Activated naive CD4-positive, alpha-beta T cell treated with anti-CD3 and anti-CD28 coated beads, Interleukin-2, amount 50 U/mL, for 24 hours (primary cell): ENCODE measurements at regions not wholly inside any gene's neighbourhood (a gene's known extent, or its start where the extent isn't known, plus 50 kb on each side); places are given as distances from the start of the nearest gene placed in this dataset.

ENCODE experiments used
- H3K27ac Mint-ChIP-seq: one replicate; pipeline ENCODE4 v1.8.0; 2021; ENCODE audit warnings: mild to moderate bottlenecking, mixed read lengths
- H3K27me3 Mint-ChIP-seq: one replicate; pipeline ENCODE4 v1.8.0; 2021; ENCODE audit warnings: mixed read lengths
- H3K36me3 Mint-ChIP-seq: one replicate; pipeline ENCODE4 v1.8.0; 2021; ENCODE audit warnings: mixed read lengths
- H3K4me1 Mint-ChIP-seq: one replicate; pipeline ENCODE4 v1.8.0; 2021; ENCODE audit warnings: mixed read lengths
- H3K4me3 Mint-ChIP-seq: one replicate; pipeline ENCODE4 v1.8.0; 2021; ENCODE audit warnings: mild to moderate bottlenecking, mixed read lengths
- H3K9me3 Mint-ChIP-seq: one replicate; pipeline ENCODE4 v1.8.0; 2021; ENCODE audit warnings: mixed read lengths

DNA sequence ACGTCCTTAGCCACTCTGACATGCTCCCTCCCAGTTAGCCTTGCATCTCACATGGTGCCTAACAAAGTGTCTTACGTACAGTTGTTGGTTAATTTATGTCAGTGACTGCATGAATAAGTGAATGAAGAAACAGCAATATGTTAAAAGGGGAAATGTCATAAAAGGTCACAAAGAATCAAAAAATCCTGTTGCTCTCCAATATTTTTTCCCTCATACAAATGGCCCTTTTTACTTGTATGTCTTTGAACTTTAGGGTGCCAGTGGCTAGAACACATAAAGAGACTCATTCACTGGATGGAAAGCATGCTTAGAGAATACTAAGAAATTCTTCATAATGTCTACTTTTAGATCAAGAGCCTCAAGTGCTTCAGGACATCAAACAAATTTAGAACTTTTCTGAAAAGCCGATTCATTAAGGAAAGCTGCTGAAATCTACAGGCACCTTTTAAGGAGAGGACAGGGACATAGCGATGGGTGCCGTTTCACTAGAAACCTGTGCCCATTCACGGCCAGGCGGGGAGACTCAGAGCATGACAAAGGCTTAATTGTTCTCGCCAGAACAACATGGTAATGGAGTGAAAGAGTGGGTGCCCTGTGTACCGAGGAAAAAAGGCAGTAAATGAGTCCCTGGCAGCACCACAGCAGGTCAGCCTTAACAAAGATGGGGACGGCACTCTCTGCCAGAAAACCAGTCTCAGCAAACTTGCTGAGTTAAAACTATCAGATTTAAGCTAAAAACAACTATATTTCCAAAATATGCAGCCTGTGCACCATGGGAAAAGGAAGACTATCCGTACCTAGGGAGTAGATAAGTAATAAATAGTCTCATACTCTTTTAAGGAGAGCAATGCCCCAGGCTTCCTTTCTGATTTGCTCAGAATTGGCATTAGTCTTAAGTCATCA is 71.6 kb upstream of the SPTBN1 start:
- Mint-ChIP-seq H3K4me1 (no peaks in the 10 kb centered on the region), H3K36me3 (no peaks in the 10 kb centered on the region), H3K27ac (no peak overlapping the region)

DNA sequence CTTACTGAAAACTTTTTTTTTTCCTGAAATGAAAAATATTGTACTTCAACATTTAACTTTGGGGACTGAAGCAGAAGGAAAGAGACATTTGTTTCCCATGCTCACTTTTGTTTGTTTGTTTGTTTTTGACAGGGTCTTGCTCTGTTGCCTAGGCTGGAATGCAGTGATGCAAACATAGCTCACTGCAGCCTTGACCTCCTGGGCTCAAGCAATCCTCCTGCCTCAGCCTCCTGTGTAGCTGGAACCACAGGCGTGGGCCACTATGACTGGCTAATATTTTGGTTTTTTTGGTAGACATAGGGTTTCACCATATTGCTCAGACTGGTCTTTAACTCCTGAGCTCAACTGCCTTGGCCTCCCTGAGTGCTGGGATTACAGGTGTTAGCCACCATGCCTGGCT is 70.9 kb upstream of the SPTBN1 start:
- no peaks in the 10 kb centered on the region for H3K9me3 Mint-ChIP-seq
- H3K27me3 Mint-ChIP-seq: peaks cover 1% of the 10 kb centered on the region
- no peak overlapping the region for H3K4me3 Mint-ChIP-seq
- H3K4me1 Mint-ChIP-seq: no peaks in the 10 kb centered on the region
- H3K36me3 Mint-ChIP-seq: no peaks in the 10 kb centered on the region
- H3K27ac Mint-ChIP-seq: no peak overlapping the region

More for the DNA sequence above, 71.6 kb upstream of the SPTBN1 start:
- Mint-ChIP-seq H3K27me3 (peaks cover 1% of the 10 kb centered on the region), H3K9me3 (no peaks in the 10 kb centered on the region), H3K4me3 (no peak overlapping the region)

DNA sequence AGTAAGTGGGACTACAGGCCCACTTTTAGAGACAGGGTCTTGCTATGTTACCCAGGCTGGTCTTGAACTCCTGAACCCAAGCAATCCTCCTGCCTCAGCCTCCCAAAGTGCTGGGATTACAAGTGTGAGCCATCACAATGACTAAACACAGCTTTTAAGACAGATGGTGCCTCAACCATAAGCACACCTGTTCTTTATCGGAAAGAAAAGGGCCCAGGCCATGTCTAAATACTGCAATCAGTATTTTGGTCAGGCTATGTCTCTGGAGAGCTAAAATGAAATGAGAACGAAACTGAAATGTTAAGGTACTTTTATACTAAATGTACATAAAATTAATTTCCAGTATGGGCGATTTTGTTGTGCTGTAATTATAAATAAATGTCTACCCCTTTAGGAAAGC is 69.5 kb upstream of the SPTBN1 start:
- no peaks in the 10 kb centered on the region for H3K4me1 Mint-ChIP-seq
- H3K27me3 Mint-ChIP-seq: peaks cover 1% of the 10 kb centered on the region
- no peak overlapping the region for H3K4me3 Mint-ChIP-seq
- H3K9me3 Mint-ChIP-seq: no peaks in the 10 kb centered on the region
- H3K27ac Mint-ChIP-seq: no peak overlapping the region
- no peaks in the 10 kb centered on the region for H3K36me3 Mint-ChIP-seq

DNA sequence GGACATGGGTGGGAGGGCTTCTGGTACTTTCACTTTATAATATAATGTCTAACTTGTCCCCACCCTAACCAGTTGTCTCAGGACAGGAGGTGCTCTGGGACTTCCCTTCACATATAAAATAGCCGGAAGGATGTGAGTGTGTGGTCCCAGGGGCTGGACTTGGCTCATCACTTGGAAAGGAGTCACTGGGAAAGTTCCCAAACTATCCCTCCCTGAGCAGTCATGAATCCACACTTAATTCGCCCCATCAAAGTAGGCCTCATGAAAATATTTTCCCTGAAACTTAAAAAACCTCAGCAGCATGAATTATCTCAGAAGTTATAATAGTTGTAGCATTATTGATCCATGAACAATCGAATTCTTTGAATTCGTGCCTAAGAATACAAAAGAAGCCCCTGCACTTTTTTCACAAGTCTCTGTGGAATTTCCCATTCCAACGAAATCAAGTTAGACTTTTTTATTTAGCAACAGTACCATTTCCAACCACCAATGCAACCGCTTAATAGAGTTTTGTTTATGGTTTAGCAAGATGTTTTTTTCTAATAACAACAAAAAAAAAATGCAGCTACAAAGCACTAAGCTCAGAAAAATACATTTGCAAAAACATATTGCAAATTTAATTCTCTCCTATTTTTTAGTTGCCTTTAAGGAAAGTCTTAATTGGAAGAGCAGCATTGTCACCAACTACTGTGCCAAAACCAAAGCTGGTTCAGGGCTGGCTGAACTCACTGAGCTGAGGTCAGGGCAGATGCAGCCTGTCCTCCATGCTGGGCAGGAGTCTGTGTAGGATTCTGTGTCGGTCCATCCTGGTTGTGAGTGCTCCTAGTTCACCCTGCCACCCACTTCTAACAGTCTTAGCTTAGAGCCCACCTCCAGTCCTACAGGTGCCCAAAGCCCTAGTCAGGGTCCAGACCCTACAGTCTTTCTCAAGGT is 68.8 kb upstream of the SPTBN1 start:
- H3K27ac Mint-ChIP-seq: no peak overlapping the region
- no peaks in the 10 kb centered on the region for H3K36me3 Mint-ChIP-seq
- H3K27me3 Mint-ChIP-seq: peaks cover 1% of the 10 kb centered on the region
- H3K9me3 Mint-ChIP-seq: no peaks in the 10 kb centered on the region
- H3K4me1 Mint-ChIP-seq: no peaks in the 10 kb centered on the region
- H3K4me3 Mint-ChIP-seq: no peak overlapping the region

DNA sequence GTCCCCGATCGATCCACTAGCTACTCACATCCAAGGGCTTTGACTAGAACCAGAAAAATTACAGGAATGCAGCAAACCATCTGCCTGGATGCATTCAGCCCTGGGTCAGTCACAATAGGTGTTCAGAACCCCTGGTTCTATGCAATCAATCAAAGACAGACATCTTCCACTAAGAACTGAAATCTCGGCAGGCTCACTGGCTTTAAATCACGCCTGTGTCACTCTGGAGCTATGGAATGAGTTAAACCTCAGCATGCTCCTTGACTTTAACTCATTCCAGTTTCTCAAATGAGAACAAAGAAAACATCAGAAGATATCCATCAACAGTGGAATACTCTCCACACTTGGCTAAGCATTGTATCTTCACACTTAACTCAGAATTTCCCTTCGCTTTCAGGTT is 68.1 kb upstream of the SPTBN1 start:
- no peaks in the 10 kb centered on the region for H3K9me3 Mint-ChIP-seq
- no peak overlapping the region for H3K4me3 Mint-ChIP-seq
- no peaks in the 10 kb centered on the region for H3K27me3 Mint-ChIP-seq
- no peaks in the 10 kb centered on the region for H3K36me3 Mint-ChIP-seq
- H3K4me1 Mint-ChIP-seq: no peaks in the 10 kb centered on the region
- H3K27ac Mint-ChIP-seq: no peak overlapping the region

GRCh38 chr2:54392555-54393324 is 63.4 kb upstream of the SPTBN1 start:
- H3K27ac Mint-ChIP-seq: no peak overlapping the region
- H3K4me1 Mint-ChIP-seq: peaks cover 8% of the 10 kb centered on the region
- H3K4me3 Mint-ChIP-seq: no peak overlapping the region
- H3K36me3 Mint-ChIP-seq: no peaks in the 10 kb centered on the region
- H3K9me3 Mint-ChIP-seq: no peaks in the 10 kb centered on the region
- H3K27me3 Mint-ChIP-seq: no peaks in the 10 kb centered on the region

GRCh38 chr2:54394392-54394791 is 61.7 kb upstream of the SPTBN1 start:
- H3K4me1 Mint-ChIP-seq: peaks cover 8% of the 10 kb centered on the region

DNA sequence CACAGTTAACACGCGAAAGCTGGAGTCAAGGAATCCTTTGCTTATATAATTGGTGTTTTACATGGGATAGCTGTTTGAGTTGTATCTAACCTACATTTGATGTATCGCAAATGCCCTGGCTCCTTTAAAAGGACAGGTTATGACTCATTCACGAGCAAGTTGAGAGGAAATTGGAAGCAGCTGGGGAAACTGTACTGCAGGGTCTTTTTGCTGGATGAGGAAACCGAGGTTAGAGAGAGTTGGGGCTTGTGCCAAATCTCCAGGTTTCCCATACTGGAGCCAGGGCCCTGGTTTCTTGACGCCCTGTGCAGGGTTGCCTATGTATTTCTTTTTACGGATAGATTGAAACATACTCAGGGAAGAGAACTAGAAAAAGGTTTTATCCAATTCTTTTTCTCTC is 60.0 kb upstream of the SPTBN1 start:
- Mint-ChIP-seq H3K4me1 (peaks cover 8% of the 10 kb centered on the region), H3K27ac (no peak overlapping the region), H3K27me3 (no peaks in the 10 kb centered on the region), H3K36me3 (no peaks in the 10 kb centered on the region), H3K9me3 (no peaks in the 10 kb centered on the region), H3K4me3 (no peak overlapping the region)

More at GRCh38 chr2:54394392-54394791, 61.7 kb upstream of the SPTBN1 start:
- Mint-ChIP-seq H3K36me3 (no peaks in the 10 kb centered on the region), H3K9me3 (no peaks in the 10 kb centered on the region), H3K4me3 (peak overlapping the region; percentile 34), H3K27me3 (no peaks in the 10 kb centered on the region), H3K27ac (peak overlapping the region; percentile 47)

GRCh38 chr2:54396798-54397197 is 59.3 kb upstream of the SPTBN1 start:
- Mint-ChIP-seq H3K4me1 (peaks cover 8% of the 10 kb centered on the region), H3K36me3 (no peaks in the 10 kb centered on the region), H3K9me3 (no peaks in the 10 kb centered on the region), H3K27me3 (no peaks in the 10 kb centered on the region), H3K27ac (no peak overlapping the region), H3K4me3 (no peak overlapping the region)

GRCh38 chr2:54397426-54397825 is 58.7 kb upstream of the SPTBN1 start:
- no peak overlapping the region for H3K4me3 Mint-ChIP-seq
- H3K9me3 Mint-ChIP-seq: no peaks in the 10 kb centered on the region
- peaks cover 8% of the 10 kb centered on the region for H3K4me1 Mint-ChIP-seq
- H3K36me3 Mint-ChIP-seq: no peaks in the 10 kb centered on the region
- H3K27me3 Mint-ChIP-seq: no peaks in the 10 kb centered on the region
- H3K27ac Mint-ChIP-seq: no peak overlapping the region

- H3K27me3 Mint-ChIP-seq: no peaks in the 10 kb centered on the region
- H3K36me3 Mint-ChIP-seq: no peaks in the 10 kb centered on the region
- no peaks in the 10 kb centered on the region for H3K9me3 Mint-ChIP-seq
- no peak overlapping the region for H3K27ac Mint-ChIP-seq
- no peak overlapping the region for H3K4me3 Mint-ChIP-seq
- no peaks in the 10 kb centered on the region for H3K4me1 Mint-ChIP-seq
These were observed 54.6 kb upstream of the SPTBN1 start for GRCh38 chr2:54401554-54401953.

- Mint-ChIP-seq H3K4me1 (no peaks in the 10 kb centered on the region), H3K4me3 (no peak overlapping the region), H3K9me3 (no peaks in the 10 kb centered on the region), H3K27ac (no peak overlapping the region), H3K27me3 (no peaks in the 10 kb centered on the region), H3K36me3 (no peaks in the 10 kb centered on the region)
These were observed 53.8 kb upstream of the SPTBN1 start for GRCh38 chr2:54402350-54402749.

GRCh38 chr2:54403512-54404238 is 52.5 kb upstream of the SPTBN1 start:
- H3K9me3 Mint-ChIP-seq: no peaks in the 10 kb centered on the region
- no peaks in the 10 kb centered on the region for H3K27me3 Mint-ChIP-seq
- H3K4me3 Mint-ChIP-seq: no peak overlapping the region
- no peaks in the 10 kb centered on the region for H3K36me3 Mint-ChIP-seq
- H3K27ac Mint-ChIP-seq: no peak overlapping the region
- no peaks in the 10 kb centered on the region for H3K4me1 Mint-ChIP-seq

DNA sequence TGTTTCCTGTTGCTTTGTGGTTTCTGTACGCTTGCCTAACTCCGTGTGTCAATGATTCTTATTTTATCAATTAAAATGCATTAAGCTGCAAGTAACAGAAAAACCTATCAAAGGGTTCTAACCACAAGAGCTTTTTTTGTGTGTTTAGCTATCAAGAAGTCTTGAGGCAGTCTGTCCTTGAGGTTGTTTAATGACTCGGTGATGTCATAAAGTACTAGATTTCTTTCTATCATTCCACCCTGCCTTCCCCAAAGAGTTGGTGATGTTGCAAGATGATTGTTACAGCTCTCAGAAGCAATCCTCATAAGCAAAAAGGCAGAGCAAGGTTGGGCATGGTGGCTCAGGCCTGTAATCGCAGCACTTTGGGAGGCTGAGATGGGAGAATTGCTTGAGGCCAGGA is 51.9 kb upstream of the SPTBN1 start:
- no peak overlapping the region for H3K27ac Mint-ChIP-seq
- H3K4me1 Mint-ChIP-seq: no peaks in the 10 kb centered on the region
- H3K4me3 Mint-ChIP-seq: no peak overlapping the region
- H3K36me3 Mint-ChIP-seq: no peaks in the 10 kb centered on the region
- H3K27me3 Mint-ChIP-seq: no peaks in the 10 kb centered on the region
- no peaks in the 10 kb centered on the region for H3K9me3 Mint-ChIP-seq

- no peaks in the 10 kb centered on the region for H3K4me1 Mint-ChIP-seq
- H3K9me3 Mint-ChIP-seq: no peaks in the 10 kb centered on the region
- no peak overlapping the region for H3K27ac Mint-ChIP-seq
- no peaks in the 10 kb centered on the region for H3K36me3 Mint-ChIP-seq
- H3K4me3 Mint-ChIP-seq: no peak overlapping the region
- H3K27me3 Mint-ChIP-seq: peaks cover 1% of the 10 kb centered on the region
These were observed 50.1 kb upstream of the SPTBN1 start for GRCh38 chr2:54406031-54406430.
